Colonic mucosa (tissue), 4 donors: ENCODE measurements at regions not wholly inside any gene's neighbourhood (a gene's known extent, or its start where the extent isn't known, plus 50 kb on each side); places are given as distances from the start of the nearest gene placed in this dataset.
"Not testable (repeated sequence)": the region's sequence is repeated elsewhere in the genome, so short reads cannot be mapped to it uniquely, and the experiment has no call there.

Source experiments
- DNase-seq: peaks from one replicate; pipeline ENCODE4 v3.0.0-alpha.2; 2020
- H3K27ac ChIP-seq: fragments of 200-600 bp; one replicate; pipeline ENCODE4 v1.8.0; 2021
- H3K27me3 ChIP-seq: fragments of 200-600 bp; one replicate; pipeline ENCODE4 v1.8.0; 2021
- H3K36me3 ChIP-seq: fragments of 200-600 bp; one replicate; pipeline ENCODE4 v1.8.0; 2021
- H3K4me1 ChIP-seq: fragments of 200-600 bp; one replicate; pipeline ENCODE4 v1.8.0; 2021; ENCODE audit warnings: mild to moderate bottlenecking
- H3K4me3 ChIP-seq: fragments of 200-600 bp; one replicate; pipeline ENCODE4 v1.8.0; 2021
- H3K9ac ChIP-seq, 2 donors: one replicate each; pipeline ENCODE4 v1.7.0; 2013; ENCODE audit warnings: control low read depth in 2 of 2, low read depth in 2 of 2, low read length in 2 of 2
- H3K9me3 ChIP-seq: fragments of 200-600 bp; one replicate; pipeline ENCODE4 v1.8.0; 2021
- CTCF ChIP-seq: fragments of 200-600 bp; IDR thresholded peaks from one replicate; pipeline ENCODE4 v1.8.0; 2022; ENCODE audit warnings: antibody characterized with exemption, mild to moderate bottlenecking
- intact Hi-C: fragments of 100-400 bp; cut with DNase I; formaldehyde crosslinking; loops from one replicate; pipeline ENCODE4 v1.14.1; 2022
- donor health status: healthy.
- donor health status: DM: no; HTN: no; CAD: no.
- donor health status: DM: no; HTN: no; CAD: no.

GRCh38 chr6:140663094-140663493 is 1288.6 kb upstream of the CITED2 start:
- H3K4me3 ChIP-seq, result no peak overlapping the region
- H3K9ac ChIP-seq, result no peak overlapping the region
- no peaks in the 10 kb centered on the region for H3K36me3 ChIP-seq
- no peak overlapping the region for H3K27ac ChIP-seq
- no peaks in the 10 kb centered on the region for H3K9me3 ChIP-seq
- no peak for DNase-seq
- TF ChIP-seq CTCF, result no peak
- H3K4me1 ChIP-seq, result no peaks in the 10 kb centered on the region
- no peaks in the 10 kb centered on the region for H3K27me3 ChIP-seq
- intact Hi-C loops, result no loop called here

- H3K4me1 ChIP-seq, result no peaks in the 10 kb centered on the region
- H3K4me3 ChIP-seq, result no peak overlapping the region
- no peaks in the 10 kb centered on the region for H3K36me3 ChIP-seq
- no peaks in the 10 kb centered on the region for H3K9me3 ChIP-seq
- DNase-seq, result no peak
- intact Hi-C loops, result no loop called here
- no peak overlapping the region for H3K27ac ChIP-seq
- no peaks in the 10 kb centered on the region for H3K27me3 ChIP-seq
- H3K9ac ChIP-seq, result no peak overlapping the region
- TF ChIP-seq CTCF, result no peak
These were observed 1287.2 kb upstream of the CITED2 start for GRCh38 chr6:140661691-140662090.

GRCh38 chr6:140660295-140660694 is 1285.8 kb upstream of the CITED2 start:
- Histone ChIP-seq H3K36me3 (no peaks in the 10 kb centered on the region), H3K27ac (no peak overlapping the region), H3K9me3 (no peaks in the 10 kb centered on the region), H3K4me1 (no peaks in the 10 kb centered on the region), H3K27me3 (no peaks in the 10 kb centered on the region), H3K4me3 (no peak overlapping the region), H3K9ac (no peak overlapping the region)
- TF ChIP-seq CTCF, result no peak
- DNase-seq, result no peak
- intact Hi-C loops, result no loop called here

- TF ChIP-seq CTCF, result no peak
- Histone ChIP-seq H3K9ac (no peak overlapping the region), H3K27ac (no peak overlapping the region), H3K4me1 (no peaks in the 10 kb centered on the region), H3K4me3 (no peak overlapping the region), H3K27me3 (no peaks in the 10 kb centered on the region), H3K36me3 (no peaks in the 10 kb centered on the region), H3K9me3 (no peaks in the 10 kb centered on the region)
- intact Hi-C loops, result no loop called here
- DNase-seq, result no peak
These were observed 1279.5 kb upstream of the CITED2 start for GRCh38 chr6:140653972-140654371.

GRCh38 chr6:140653506-140653905 is 1279.1 kb upstream of the CITED2 start:
- H3K36me3 ChIP-seq, result no peaks in the 10 kb centered on the region
- H3K9me3 ChIP-seq, result no peaks in the 10 kb centered on the region
- H3K9ac ChIP-seq, result no peak overlapping the region
- no peak for TF ChIP-seq CTCF
- H3K4me1 ChIP-seq, result no peaks in the 10 kb centered on the region
- no peaks in the 10 kb centered on the region for H3K27me3 ChIP-seq
- H3K27ac ChIP-seq, result no peak overlapping the region
- DNase-seq, result no peak
- intact Hi-C loops, result no loop called here
- H3K4me3 ChIP-seq, result no peak overlapping the region

GRCh38 chr6:140649502-140649901 is 1275.1 kb upstream of the CITED2 start:
- H3K27ac ChIP-seq, H3K4me3 ChIP-seq, DNase-seq, H3K9ac ChIP-seq, H3K9me3 ChIP-seq, H3K27me3 ChIP-seq, H3K36me3 ChIP-seq, H3K4me1 ChIP-seq, intact Hi-C loops: not testable (repeated sequence)

GRCh38 chr6:140647322-140647721 is 1272.9 kb upstream of the CITED2 start:
- H3K27me3 ChIP-seq, DNase-seq, H3K9me3 ChIP-seq, H3K9ac ChIP-seq, H3K36me3 ChIP-seq, H3K4me1 ChIP-seq, H3K27ac ChIP-seq, intact Hi-C loops, H3K4me3 ChIP-seq: not testable (repeated sequence)
